ENCODE measurements at regions not wholly inside any gene's neighbourhood (a gene's known extent, or its start where the extent isn't known, plus 50 kb on each side); places are given as distances from the start of the nearest gene placed in this dataset.

DNA sequence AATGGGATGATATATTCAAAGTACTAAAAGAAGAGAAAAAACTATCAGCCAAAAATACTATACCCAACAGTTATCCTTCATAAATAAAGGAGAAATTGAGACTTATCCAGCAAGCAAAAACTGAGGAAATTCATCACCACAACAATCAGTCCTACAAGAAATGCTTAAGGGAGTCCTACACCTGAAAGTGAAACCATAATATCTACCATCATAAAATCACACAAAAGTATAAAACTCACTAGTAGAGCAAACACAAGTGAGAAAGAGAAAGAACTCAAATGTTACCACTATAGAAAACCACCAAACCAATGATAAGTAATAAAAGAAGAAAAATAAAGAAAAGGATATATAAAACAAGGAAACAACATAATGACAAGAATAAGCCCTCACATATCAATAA, 103.6 kb upstream of the NEO1 start:
- Mint-ChIP-seq H3K36me3 (ENCODE audit: low read depth) (no peaks in the 10 kb centered on the region), H3K4me3 (no peak overlapping the region), H3K4me1 (ENCODE audit: low read depth) (no peaks in the 10 kb centered on the region), H3K27me3 (peaks cover 6% of the 10 kb centered on the region), H3K9me3 (peaks cover 15% of the 10 kb centered on the region), H3K27ac (no peak overlapping the region)
- ChIA-PET CTCF (no interaction called here), POLR2A (no interaction called here)
- TF ChIP-seq, protein P1, sequence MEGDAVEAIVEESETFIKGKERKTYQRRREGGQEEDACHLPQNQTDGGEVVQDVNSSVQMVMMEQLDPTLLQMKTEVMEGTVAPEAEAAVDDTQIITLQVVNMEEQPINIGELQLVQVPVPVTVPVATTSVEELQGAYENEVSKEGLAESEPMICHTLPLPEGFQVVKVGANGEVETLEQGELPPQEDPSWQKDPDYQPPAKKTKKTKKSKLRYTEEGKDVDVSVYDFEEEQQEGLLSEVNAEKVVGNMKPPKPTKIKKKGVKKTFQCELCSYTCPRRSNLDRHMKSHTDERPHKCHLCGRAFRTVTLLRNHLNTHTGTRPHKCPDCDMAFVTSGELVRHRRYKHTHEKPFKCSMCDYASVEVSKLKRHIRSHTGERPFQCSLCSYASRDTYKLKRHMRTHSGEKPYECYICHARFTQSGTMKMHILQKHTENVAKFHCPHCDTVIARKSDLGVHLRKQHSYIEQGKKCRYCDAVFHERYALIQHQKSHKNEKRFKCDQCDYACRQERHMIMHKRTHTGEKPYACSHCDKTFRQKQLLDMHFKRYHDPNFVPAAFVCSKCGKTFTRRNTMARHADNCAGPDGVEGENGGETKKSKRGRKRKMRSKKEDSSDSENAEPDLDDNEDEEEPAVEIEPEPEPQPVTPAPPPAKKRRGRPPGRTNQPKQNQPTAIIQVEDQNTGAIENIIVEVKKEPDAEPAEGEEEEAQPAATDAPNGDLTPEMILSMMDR (IDR thresholded peaks at IDR 0.05) = no peak
- intact Hi-C loops (cut with micrococcal nuclease) = no loop called here
- DNase-seq (no peak), ATAC-seq (no peak)

DNA sequence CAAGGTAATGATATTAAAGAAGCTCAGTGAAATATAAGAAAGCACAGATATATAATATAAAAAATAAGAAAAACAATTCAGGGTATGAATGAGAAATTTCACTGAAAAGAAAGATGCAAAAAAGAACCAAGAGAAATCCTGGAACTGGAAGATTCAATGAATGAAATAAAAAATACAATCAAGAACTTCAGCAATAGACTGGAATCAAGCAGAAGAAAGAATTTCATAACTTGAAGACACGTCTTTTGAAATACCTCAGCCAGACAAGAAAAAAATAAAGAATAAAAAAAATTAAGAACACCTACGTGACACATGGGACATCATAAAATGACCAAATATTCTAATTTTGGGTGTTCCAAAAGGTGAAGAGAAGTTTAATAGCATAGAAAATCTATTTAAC, 104.6 kb upstream of the NEO1 start:
- H3K4me1 Mint-ChIP-seq (ENCODE audit: low read depth) = no peaks in the 10 kb centered on the region
- DNase-seq (no peak), ATAC-seq (no peak)
- ChIA-PET POLR2A (no interaction called here), CTCF (interaction anchor here (0.9 kb wide), 1 partner anchor 226 kb away, joined by 3 read pairs; no protein-coding TSS in a partner anchor)
- no peak overlapping the region for H3K27ac Mint-ChIP-seq
- peaks cover 6% of the 10 kb centered on the region for H3K27me3 Mint-ChIP-seq
- intact Hi-C loops (cut with micrococcal nuclease) = no loop called here
- H3K9me3 Mint-ChIP-seq = peaks cover 15% of the 10 kb centered on the region
- H3K36me3 Mint-ChIP-seq (ENCODE audit: low read depth) = no peaks in the 10 kb centered on the region
- TF ChIP-seq, protein P1 (IDR thresholded peaks at IDR 0.05) = no peak
- H3K4me3 Mint-ChIP-seq = no peak overlapping the region

DNA sequence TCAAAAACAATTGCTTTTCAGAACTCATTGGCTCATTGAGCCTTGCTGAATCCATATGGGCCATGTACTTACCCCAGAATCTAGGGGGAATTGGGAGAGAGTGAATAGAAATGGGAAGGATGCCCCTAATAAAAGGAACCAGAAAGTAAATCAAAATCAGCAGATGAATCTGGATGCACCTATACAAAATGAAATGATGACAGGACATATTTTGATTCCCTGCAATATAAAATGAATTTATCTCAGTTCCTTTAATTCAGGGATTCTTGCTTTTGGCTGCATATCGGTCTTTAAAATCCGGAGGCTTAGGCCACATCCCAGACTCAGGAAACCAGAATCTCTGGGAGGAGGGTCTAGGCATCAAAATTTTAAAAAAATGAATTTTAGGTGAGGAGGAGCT, 107.7 kb upstream of the NEO1 start:
- Mint-ChIP-seq H3K9me3 (peaks cover 13% of the 10 kb centered on the region), H3K36me3 (ENCODE audit: low read depth) (no peaks in the 10 kb centered on the region), H3K27me3 (peaks cover 5% of the 10 kb centered on the region), H3K4me3 (no peak overlapping the region), H3K4me1 (ENCODE audit: low read depth) (no peaks in the 10 kb centered on the region), H3K27ac (no peak overlapping the region)
- no peak for ATAC-seq
- ChIA-PET CTCF (no interaction called here), POLR2A (no interaction called here)
- TF ChIP-seq, protein P1 (IDR thresholded peaks at IDR 0.05) = no peak
- DNase-seq = no peak
- intact Hi-C loops (cut with micrococcal nuclease) = no loop called here

DNA sequence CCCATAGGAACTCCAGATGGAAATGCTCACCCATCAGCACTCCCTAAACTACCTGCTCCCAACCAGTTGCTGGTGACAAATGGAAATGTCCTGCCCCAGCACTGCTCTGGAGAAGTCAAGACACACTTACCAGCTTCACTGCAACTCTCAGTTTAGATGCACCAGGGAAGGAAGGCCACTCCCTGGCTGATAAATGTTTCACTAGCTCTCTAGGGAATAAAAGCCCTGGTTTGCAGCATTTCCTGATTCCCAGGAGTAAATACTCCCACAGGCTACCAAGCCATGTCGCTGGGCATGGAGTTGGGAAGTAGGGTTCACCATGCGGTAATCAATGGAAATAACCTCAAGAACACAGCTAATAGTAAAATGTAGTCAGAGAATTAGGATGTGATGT, 112.0 kb upstream of the NEO1 start:
- DNase-seq (no peak), ATAC-seq (no peak)
- H3K9me3 Mint-ChIP-seq = no peaks in the 10 kb centered on the region
- ChIA-PET POLR2A (no interaction called here), CTCF (no interaction called here)
- TF ChIP-seq, protein P1 (IDR thresholded peaks at IDR 0.05) = no peak
- H3K27ac Mint-ChIP-seq = no peak overlapping the region
- peaks cover 9% of the 10 kb centered on the region for H3K27me3 Mint-ChIP-seq
- no peak overlapping the region for H3K4me3 Mint-ChIP-seq
- intact Hi-C loops (cut with micrococcal nuclease) = no loop called here
- no peaks in the 10 kb centered on the region for H3K4me1 Mint-ChIP-seq (ENCODE audit: low read depth)
- H3K36me3 Mint-ChIP-seq (ENCODE audit: low read depth) = no peaks in the 10 kb centered on the region

DNA sequence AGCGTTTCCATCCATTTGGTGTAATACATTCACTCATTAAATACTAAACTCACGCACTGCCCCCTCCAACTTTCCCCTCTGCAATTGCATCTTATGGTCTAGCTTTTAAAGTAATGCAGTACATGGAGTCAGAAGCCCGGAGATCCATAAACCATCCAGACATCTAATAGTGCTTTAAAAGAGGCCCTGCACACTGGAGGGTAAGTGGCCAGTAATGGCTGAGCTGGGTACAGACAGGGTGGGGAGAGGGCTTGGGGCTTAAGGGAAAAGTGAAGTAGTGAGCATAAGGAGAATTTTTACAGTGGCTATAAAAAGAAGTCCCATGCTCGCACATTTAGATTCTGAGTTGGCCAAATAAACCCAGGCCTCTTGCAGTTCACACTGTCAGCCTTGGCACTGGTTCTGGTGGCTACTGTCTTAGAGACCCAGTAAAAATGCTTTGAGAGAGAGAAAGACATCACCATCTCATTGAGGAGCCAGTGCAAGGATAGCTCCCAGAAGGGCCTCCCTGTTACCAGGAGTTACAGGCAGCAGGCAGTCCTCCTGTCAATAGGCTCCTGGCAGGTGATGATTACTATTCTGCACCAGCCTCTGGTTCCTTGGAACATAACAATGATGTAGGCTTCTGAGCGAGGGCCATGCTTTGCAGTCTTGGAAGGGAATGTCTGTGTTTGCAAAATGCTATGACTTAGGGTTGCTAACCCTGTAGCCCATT, 112.6 kb upstream of the NEO1 start:
- H3K27ac Mint-ChIP-seq = no peak overlapping the region
- TF ChIP-seq, protein P1 (IDR thresholded peaks at IDR 0.05) = no peak
- H3K36me3 Mint-ChIP-seq (ENCODE audit: low read depth) = no peaks in the 10 kb centered on the region
- POLR2A ChIA-PET = no interaction called here
- DNase-seq (no peak), ATAC-seq (no peak)
- H3K27me3 Mint-ChIP-seq = peaks cover 9% of the 10 kb centered on the region
- intact Hi-C loops (cut with micrococcal nuclease) = no loop called here
- no peaks in the 10 kb centered on the region for H3K9me3 Mint-ChIP-seq
- no peak overlapping the region for H3K4me3 Mint-ChIP-seq
- no peaks in the 10 kb centered on the region for H3K4me1 Mint-ChIP-seq (ENCODE audit: low read depth)
- CTCF ChIA-PET = no interaction called here

All from activated CD8-positive, alpha-beta T cell treated with anti-CD3 and anti-CD28 coated beads for 36 hours (primary cell).